ENCODE measurements at regions not wholly inside any gene's neighbourhood (a gene's known extent, or its start where the extent isn't known, plus 50 kb on each side); places are given as distances from the start of the nearest gene placed in this dataset.

- peaks cover 6% of the 10 kb centered on the region for H3K4me1 Mint-ChIP-seq (ENCODE audit: low read depth, unreplicated experiment)
- H3K27me3 Mint-ChIP-seq (ENCODE audit: unreplicated experiment): peaks cover 4% of the 10 kb centered on the region
- no peak for DNase-seq
- no peak overlapping the region for H3K4me3 Mint-ChIP-seq (ENCODE audit: unreplicated experiment)
- no peak overlapping the region for H3K27ac Mint-ChIP-seq (ENCODE audit: unreplicated experiment)
- peaks cover 6% of the 10 kb centered on the region for H3K9me3 Mint-ChIP-seq (ENCODE audit: unreplicated experiment)
- TF ChIP-seq, protein P1, sequence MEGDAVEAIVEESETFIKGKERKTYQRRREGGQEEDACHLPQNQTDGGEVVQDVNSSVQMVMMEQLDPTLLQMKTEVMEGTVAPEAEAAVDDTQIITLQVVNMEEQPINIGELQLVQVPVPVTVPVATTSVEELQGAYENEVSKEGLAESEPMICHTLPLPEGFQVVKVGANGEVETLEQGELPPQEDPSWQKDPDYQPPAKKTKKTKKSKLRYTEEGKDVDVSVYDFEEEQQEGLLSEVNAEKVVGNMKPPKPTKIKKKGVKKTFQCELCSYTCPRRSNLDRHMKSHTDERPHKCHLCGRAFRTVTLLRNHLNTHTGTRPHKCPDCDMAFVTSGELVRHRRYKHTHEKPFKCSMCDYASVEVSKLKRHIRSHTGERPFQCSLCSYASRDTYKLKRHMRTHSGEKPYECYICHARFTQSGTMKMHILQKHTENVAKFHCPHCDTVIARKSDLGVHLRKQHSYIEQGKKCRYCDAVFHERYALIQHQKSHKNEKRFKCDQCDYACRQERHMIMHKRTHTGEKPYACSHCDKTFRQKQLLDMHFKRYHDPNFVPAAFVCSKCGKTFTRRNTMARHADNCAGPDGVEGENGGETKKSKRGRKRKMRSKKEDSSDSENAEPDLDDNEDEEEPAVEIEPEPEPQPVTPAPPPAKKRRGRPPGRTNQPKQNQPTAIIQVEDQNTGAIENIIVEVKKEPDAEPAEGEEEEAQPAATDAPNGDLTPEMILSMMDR (IDR thresholded peaks at IDR 0.05; ENCODE audit: partially characterized antibody, unreplicated experiment): no peak
- H3K36me3 Mint-ChIP-seq (ENCODE audit: unreplicated experiment): no peaks in the 10 kb centered on the region
These were observed 52.5 kb upstream of the NBL1 start for GRCh38 chr1:19591482-19592091.

DNA sequence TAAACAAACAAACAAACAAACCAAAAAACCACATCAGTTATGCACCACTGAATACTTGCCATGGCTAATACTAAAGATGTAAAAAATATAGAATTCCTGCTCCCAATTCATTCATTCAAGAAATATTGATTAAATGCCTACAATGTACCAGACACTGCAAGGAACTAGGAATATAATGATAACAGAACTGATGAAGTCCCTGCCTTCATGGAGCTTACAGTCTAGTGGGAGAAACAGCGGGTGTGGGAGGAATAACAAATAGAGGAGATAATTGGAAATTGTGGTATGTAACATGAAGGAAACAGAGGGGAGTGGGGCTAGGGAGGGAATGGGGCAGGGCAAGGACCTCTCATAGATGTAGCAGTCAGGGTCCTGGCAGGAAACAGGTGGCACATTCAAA, 58.6 kb upstream of the NBL1 start:
- Mint-ChIP-seq H3K27me3 (ENCODE audit: unreplicated experiment) (peaks cover 4% of the 10 kb centered on the region), H3K4me1 (ENCODE audit: low read depth, unreplicated experiment) (no peaks in the 10 kb centered on the region), H3K9me3 (ENCODE audit: unreplicated experiment) (no peaks in the 10 kb centered on the region), H3K36me3 (ENCODE audit: unreplicated experiment) (peaks cover 4% of the 10 kb centered on the region), H3K27ac (ENCODE audit: unreplicated experiment) (no peak overlapping the region), H3K4me3 (ENCODE audit: unreplicated experiment) (no peak overlapping the region)
- DNase-seq: no peak
- TF ChIP-seq, protein P1 (IDR thresholded peaks at IDR 0.05; ENCODE audit: partially characterized antibody, unreplicated experiment): no peak

DNA sequence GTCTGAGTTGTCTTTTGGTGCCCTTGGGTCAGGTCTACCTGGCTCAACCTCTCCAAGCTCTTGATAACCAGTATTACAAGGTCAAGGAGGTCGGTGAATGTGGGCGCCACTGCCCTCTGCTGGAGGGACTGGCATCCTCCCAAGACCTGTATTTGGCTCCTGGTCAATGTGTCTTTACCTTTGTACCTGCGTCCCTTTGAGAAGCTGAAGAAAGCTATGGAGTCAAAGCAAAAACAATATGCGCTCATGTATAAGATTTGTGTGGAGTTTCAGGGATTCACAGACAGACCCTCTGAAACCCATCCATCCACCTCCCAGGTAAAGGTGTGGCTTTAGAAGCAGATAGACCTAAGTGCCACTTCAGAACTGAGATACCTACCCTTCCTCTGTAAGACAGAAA, 61.8 kb upstream of the NBL1 start:
- Mint-ChIP-seq H3K27me3 (ENCODE audit: unreplicated experiment) (peaks cover 4% of the 10 kb centered on the region), H3K36me3 (ENCODE audit: unreplicated experiment) (peaks cover 5% of the 10 kb centered on the region), H3K4me1 (ENCODE audit: low read depth, unreplicated experiment) (no peaks in the 10 kb centered on the region), H3K4me3 (ENCODE audit: unreplicated experiment) (no peak overlapping the region), H3K9me3 (ENCODE audit: unreplicated experiment) (no peaks in the 10 kb centered on the region), H3K27ac (ENCODE audit: unreplicated experiment) (no peak overlapping the region)
- TF ChIP-seq, protein P1 (IDR thresholded peaks at IDR 0.05; ENCODE audit: partially characterized antibody, unreplicated experiment): peak; percentile 75
- peak; percentile 75 for DNase-seq

- TF ChIP-seq, protein P1 (IDR thresholded peaks at IDR 0.05; ENCODE audit: partially characterized antibody, unreplicated experiment): no peak
- peaks cover 4% of the 10 kb centered on the region for H3K27me3 Mint-ChIP-seq (ENCODE audit: unreplicated experiment)
- no peak overlapping the region for H3K27ac Mint-ChIP-seq (ENCODE audit: unreplicated experiment)
- H3K36me3 Mint-ChIP-seq (ENCODE audit: unreplicated experiment): peaks cover 5% of the 10 kb centered on the region
- no peaks in the 10 kb centered on the region for H3K4me1 Mint-ChIP-seq (ENCODE audit: low read depth, unreplicated experiment)
- no peak for DNase-seq
- no peaks in the 10 kb centered on the region for H3K9me3 Mint-ChIP-seq (ENCODE audit: unreplicated experiment)
- H3K4me3 Mint-ChIP-seq (ENCODE audit: unreplicated experiment): no peak overlapping the region
These were observed 62.7 kb upstream of the NBL1 start for GRCh38 chr1:19581381-19581780.

DNA sequence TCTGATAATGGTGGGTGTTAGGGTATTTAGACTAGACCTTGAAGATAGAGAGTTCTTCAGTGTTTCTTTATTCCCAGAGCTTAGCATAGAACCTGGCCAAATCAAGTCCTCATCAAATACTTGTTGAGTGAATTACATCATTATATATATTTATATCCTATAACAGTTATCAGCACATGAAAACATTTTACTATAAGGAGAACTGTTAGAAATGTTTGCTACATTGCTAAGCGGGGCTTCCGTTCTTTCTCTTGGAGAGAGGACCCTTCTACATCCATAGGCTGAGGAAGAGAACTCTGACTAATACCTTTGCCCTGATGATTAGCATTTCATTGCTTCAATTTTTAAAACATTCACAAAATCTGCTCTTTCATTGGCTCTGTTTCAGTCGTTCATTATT, 66.5 kb upstream of the NBL1 start:
- Mint-ChIP-seq H3K36me3 (ENCODE audit: unreplicated experiment) (peaks cover 5% of the 10 kb centered on the region), H3K4me3 (ENCODE audit: unreplicated experiment) (no peak overlapping the region), H3K27ac (ENCODE audit: unreplicated experiment) (no peak overlapping the region), H3K4me1 (ENCODE audit: low read depth, unreplicated experiment) (no peaks in the 10 kb centered on the region), H3K27me3 (ENCODE audit: unreplicated experiment) (peaks cover 4% of the 10 kb centered on the region), H3K9me3 (ENCODE audit: unreplicated experiment) (no peaks in the 10 kb centered on the region)
- TF ChIP-seq, protein P1 (IDR thresholded peaks at IDR 0.05; ENCODE audit: partially characterized antibody, unreplicated experiment): no peak
- no peak for DNase-seq
